PC-9 (cell line): ENCODE measurements at regions not wholly inside any gene's neighbourhood (a gene's known extent, or its start where the extent isn't known, plus 50 kb on each side); places are given as distances from the start of the nearest gene placed in this dataset.

ENCODE experiments used
- EZH2 ChIP-seq: fragments of 200-600 bp; sonication (generic); IDR thresholded peaks from 2 replicates; pipeline ENCODE4 v1.8.0; 2017; ENCODE audit warnings: antibody characterized with exemption, low read depth
- TF ChIP-seq, protein P1 (sequence below): fragments of 200-600 bp; sonication (generic); conservative IDR thresholded peaks from 2 replicates; pipeline ENCODE4 v1.6.1; 2017; ENCODE audit warnings: mixed run types, antibody characterized with exemption, mild to moderate bottlenecking, moderate library complexity

GRCh38 chr6:163665464-163665863 is 250.9 kb downstream of the QKI start:
- TF ChIP-seq, protein P1, sequence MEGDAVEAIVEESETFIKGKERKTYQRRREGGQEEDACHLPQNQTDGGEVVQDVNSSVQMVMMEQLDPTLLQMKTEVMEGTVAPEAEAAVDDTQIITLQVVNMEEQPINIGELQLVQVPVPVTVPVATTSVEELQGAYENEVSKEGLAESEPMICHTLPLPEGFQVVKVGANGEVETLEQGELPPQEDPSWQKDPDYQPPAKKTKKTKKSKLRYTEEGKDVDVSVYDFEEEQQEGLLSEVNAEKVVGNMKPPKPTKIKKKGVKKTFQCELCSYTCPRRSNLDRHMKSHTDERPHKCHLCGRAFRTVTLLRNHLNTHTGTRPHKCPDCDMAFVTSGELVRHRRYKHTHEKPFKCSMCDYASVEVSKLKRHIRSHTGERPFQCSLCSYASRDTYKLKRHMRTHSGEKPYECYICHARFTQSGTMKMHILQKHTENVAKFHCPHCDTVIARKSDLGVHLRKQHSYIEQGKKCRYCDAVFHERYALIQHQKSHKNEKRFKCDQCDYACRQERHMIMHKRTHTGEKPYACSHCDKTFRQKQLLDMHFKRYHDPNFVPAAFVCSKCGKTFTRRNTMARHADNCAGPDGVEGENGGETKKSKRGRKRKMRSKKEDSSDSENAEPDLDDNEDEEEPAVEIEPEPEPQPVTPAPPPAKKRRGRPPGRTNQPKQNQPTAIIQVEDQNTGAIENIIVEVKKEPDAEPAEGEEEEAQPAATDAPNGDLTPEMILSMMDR = no peak
- no peak for TF ChIP-seq EZH2
